HG02759 (cell line): ENCODE measurements at regions not wholly inside any gene's neighbourhood (a gene's known extent, or its start where the extent isn't known, plus 50 kb on each side); places are given as distances from the start of the nearest gene placed in this dataset.

Experiments
- ATAC-seq: cut with Tn5 transposase; IDR thresholded peaks from one replicate; pipeline ENCODE4 v1.9.1; 2021; ENCODE audit warnings: mild to moderate bottlenecking, moderate library complexity; ENCODE audit not compliant: unreplicated experiment

DNA sequence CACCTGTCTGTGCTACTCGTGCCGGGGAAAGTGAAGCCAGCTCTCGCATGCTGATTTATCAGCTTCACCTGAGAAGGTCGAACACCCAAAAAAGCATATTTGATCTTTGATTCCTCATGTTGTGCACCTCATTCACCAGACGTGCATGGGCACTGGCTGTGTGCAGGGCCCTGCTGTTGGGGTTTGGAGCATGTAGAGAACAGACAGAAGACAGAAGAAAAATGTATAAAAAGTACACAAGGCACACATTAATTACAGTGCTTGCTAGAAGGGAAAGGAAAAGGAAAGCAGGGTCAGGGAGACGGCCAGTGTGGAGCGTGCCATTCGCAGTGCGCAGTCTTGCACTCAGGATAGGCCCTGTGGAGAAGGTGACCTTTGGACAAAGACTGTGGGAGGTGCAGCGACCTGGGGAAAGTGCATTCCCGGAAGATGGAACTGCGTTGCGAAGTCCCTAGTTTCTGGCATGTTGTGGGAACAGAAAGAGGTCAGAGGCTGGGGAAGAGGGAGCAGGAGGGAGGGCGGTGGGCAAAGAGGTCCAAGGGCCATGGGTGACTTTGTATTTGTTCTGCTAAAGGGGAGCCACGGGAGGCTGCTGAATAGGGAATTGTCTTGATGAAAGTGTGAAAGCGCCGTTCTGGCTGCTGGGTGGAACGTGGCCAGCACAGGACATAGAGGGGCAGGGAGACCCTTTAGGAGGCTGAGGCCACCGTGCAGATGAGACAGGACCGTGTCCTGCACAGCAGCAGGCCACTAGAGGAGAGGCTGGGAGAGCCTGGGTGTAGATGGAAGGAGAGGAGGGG, 232.8 kb downstream of the GLRX3 start:
- ATAC-seq = no peak

DNA sequence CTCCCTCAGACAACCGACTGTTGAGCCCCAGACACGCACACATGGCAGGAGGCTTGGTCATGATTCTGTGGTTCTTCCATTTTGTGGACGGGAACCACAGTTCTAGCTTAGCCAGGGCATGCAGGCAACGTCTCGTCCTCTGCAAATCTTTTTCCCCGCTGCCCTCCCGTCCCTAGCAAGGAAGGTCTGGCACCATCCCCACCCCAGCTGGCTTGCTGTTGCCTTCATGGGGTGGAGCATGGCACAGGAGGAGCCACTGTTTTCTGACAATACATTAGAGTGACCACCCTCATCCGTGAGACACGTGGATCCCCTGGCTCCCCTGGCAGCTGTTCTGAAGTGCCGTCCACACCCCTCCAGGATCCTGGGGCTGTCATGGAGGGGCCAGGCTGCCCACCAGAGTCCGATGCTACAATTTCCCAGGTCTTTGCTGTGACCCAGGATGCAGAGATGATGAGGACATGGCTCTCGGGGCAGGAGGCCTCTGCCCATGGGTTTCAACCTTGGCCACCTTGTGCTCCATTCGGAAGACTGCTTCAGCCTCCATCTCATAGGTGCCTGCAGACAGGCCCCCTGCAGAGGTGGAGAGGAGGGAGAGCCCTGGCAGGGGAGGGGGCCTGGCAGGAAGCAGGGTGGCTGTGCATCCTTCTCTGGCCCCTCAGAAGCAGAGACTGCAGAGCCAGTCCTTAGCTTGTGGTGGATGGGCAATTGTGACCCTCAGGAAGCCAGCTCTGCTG, 233.6 kb downstream of the GLRX3 start:
- ATAC-seq = no peak

DNA sequence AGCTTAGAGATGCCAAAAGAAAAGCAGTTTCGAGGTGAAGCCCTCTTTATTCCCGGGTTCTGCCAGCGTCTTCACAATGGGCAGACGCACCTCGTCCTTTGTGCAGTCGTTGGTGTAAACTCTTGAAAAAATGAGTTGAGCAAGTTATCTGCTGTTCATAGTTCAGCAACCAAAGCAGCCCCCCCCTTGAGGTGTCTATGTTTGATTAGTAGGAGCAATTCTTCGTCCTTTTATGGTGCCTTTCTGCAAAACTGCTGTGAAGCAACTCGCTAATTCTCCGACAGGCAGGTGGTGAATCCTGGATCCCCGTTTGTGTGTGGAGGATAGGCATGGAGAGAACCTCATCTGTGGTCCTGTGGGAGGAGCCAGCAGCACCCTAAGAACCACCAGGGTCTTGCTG, 234.5 kb downstream of the GLRX3 start:
- ATAC-seq = no peak

DNA sequence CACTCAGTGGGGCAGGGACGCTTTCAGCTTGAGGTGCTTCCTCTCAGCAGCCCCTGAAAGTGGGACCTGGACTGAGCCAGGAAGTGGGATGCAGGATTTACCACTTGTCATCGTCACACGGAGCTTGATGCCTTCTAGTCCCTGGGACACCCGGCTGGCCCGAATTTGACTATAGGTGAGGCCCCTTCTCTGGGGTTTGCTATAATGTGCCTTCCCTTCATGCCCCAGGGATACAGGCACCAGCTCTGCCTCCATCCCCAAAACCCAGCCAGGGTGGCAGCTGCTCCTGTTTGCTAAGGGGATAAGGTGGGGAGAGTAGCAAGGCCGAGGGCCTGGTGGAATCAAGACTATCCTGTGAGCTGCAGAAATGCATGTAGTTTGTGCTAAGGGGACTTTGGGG, 235.0 kb downstream of the GLRX3 start:
- ATAC-seq = no peak

DNA sequence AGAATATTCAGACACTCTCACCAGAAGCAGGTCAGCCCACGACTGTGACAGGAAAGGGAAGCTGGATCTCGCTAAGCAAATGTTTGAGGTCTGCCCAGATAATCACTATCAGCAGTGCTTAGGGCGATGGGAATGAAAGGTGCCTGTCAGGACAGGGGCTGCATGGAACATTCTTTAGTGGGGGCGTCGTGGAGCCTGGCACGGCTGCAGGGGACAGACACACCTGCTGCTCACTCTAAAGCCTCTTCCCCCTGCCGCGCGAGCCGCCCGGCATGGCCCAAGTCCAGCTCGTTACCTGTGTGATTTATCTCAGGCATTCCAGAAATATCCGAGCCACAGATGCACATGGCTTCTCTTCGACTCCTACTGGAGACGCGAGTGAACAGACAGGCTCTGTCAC, 235.5 kb downstream of the GLRX3 start:
- ATAC-seq = no peak

DNA sequence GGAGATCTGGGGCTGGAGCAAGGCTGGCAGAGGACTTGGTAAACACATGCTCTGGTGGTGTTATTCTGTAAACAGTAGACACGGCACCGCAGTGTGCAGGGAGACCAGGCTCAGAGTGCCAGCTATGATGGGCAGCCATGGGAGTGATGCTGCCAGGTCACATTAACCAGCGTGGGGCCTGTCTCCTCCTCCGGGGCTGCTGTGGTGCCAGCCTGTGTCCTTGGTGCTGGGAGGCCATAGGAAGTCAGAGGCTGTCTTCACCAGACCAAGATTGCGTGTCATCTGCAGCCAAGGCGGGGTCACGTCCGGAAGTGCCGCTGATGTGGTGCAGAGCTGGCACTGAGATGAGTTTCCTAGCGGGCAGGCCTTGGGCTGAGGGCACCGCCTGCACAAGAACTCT, 236.0 kb downstream of the GLRX3 start:
- no peak for ATAC-seq

DNA sequence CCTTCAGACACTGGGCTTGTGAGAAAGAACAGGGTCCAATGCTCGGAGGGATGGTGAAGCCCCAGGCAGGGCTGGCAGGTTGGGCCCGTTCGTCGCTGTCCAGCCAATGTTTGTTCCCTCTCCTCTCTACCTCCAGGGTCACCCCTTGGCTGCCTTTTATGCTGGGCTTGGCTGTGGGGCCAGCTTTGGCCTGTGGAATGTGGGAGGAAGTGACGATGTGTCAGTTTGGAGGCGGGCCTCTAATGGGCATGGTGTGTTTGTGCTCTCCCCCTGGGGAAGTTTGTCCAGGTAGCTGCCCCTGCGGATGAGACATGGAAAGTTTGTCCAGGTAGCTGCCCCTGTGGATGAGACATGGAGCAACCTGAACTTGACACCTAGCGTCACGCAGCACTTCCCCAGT, 236.7 kb downstream of the GLRX3 start:
- no peak for ATAC-seq

DNA sequence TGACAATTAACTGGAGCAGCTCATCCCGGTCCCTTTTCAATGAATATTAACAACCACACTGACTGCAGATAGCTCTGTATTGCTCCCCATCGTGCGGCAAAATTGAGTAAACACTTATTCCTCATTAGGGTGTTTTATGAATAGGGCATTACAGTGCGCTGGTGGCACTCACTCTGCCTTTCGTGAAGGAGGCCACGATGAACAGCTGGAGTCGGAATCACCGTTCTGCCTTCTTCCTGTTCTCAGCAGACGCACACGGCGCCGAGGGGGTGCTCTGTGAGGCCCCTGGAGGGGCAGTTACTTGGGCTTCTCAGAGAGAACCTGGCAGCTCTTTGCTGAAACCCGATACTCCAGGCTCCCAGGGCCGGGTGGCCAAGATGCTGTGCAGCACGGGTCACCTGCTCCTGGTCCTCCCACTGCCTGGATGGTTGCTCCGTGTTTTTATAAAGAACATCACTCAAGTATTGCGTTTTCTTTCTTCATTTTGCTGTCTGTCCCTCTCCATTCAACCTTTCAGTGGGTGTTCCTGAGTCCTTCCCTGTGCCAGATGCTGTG, 241.9 kb downstream of the GLRX3 start:
- ATAC-seq = no peak

DNA sequence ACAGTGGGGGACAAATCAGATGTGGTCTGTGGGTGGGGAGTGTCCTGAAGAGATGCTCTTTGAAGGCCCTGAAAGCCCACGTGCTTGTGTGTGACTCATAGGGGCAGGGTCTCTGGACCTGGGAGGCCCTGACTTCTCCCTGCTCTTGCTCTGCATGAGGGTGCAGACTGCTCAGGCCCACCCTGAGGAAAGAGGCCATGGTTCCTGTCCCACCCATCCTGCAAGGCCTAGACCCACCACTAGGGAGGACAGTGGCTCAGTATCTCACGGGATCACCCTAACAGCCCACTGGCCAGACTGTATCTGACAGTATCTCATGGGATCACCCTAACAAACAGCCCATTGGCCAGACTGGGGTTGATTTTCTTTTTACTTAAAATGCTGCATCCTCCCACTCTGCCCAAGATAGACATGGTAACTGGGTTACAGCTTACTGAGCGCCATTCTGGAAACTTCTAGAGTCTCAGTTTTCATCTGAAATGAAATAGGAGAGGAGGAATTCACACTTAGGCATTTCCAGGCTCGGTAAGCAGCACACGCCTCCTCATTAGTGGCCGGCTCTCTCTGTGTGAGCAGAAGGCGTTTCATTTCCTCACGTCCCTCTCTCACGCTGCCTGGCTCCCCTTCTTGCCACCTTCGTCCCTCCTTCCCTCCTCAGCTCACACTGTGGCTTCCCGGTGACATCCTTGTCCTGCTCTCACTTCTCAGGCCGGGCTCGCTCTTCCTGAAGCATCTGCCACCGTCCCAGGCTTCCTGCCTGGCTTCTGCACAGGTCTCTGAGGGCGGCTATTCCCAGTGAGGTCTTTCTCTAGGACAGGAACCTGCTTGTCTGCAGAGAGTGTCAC, 242.6 kb downstream of the GLRX3 start:
- no peak for ATAC-seq

DNA sequence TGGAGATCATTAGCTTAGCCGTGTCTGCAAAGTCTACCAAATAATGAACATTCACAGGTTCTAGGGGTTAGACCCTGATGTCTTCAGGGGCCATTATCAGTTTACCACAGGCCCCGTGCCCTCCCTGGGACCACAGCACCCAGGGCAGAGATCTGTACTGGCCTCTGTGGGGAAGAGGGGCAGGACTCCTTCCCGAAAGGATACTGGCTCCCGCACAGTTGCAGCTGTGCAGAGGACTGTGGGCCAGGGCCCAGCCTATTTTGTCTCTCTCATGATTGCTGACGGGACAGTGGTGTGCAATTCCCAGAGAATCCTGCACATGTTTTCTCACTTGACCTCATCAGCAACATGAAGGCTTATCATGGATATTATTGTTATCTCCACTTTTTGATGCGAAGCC, 243.9 kb downstream of the GLRX3 start:
- no peak for ATAC-seq

DNA sequence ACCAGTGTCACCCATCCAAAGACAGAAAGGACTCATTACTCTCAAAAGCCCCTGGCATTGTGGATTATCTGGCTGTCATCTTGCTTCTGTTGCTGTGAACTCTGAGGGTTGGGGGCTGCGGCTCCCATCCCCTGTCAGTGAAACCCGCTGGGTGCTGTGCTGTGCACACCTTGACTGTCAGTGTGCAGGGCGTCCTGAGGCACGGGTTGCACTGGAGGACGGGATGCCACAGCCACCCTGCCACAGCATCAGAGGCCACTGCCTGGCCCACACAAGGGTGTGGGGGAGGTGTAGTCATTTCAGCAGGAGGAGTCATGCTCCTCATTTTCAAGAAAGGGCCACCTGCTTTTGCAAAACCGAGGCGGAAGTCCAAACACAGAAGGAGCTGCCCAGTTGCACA, 245.8 kb downstream of the GLRX3 start:
- no peak for ATAC-seq

DNA sequence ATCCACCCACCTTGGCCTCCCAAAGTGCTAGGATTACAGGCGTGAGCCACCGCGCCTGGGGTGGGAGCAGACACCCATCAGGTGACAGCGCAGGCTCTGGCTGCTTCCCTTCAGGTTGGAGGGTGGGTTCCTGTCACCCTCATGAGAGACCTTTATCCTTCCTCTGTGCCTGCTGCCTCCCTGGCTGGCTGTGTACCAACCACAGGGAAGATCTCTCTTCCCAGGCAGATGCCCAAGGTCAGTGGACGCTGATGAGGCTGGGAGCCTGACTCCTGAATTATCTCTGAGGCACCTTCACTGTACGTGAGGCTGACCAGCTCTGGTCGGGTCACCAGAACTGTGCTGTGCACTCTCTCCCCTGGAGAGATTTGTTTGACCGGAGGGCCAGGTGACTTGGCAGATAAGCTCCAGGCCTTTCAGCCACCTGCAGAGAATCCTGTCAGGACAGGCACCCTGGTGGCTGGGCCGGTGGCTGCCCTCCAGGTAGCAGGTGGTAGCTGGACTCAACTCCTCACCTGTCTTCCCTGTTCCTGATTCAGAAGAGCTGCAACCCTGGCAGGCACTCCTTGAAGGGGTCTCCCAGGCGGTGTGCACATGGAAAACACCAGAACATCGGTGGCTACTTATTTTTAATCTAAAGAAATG, 251.9 kb downstream of the GLRX3 start:
- ATAC-seq = no peak

DNA sequence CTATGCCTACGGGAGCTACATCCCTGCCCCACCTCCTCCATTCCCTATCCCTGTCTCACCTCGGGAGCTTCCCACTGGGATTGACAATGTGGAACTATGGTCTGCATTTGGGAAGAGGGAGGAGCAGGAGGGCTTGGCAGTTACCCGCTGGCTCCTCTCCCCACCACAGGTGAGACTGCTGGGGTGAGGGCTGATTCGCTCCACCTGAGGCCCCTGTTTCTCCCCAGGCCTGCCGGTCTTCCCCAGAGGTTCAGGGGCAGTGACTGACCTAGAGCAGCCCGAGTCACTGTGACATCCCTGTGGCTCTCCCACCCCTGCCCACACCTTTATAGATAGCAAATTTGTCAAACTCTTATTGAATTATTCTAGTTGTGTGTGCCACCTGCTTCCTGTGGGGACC, 252.6 kb downstream of the GLRX3 start:
- ATAC-seq = no peak

DNA sequence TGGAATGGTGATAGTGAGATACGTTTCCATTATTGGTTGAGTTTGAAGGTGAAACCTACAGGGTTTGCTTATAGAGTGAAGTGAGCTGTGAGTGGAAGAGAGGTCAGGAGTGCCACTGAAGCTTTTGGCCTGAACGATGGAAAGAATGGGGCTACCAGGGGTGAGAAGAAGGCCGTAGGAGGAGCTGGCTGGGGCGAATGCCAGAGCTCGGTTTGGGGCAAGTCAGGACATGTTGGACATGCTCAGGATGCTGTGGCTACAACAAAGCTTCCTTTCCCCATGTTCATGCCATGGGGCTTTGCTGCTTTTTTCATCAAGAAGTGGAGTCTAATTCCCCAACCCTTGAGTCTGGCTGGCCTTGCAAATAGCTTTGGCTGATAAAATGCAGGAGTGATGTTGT, 253.7 kb downstream of the GLRX3 start:
- no peak for ATAC-seq

DNA sequence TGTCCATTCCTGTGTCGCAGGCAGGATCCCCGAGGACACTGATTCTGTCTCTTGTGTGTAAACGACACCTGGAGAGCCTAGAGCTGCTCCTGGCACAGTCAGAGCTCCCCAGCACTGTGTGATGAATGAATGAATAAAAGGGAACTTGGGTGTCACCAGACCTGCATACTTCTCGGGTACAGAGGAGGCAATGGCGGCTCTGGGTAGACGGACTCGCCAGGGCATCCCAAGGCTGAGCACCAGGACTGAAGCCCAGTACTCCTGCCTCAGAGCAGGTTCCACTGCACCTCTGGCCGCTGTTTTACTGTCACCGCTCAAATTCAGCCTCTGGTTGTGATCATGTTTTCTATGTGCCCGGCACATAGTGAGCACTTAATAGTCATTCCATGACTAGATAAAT, 255.8 kb downstream of the GLRX3 start:
- no peak for ATAC-seq

DNA sequence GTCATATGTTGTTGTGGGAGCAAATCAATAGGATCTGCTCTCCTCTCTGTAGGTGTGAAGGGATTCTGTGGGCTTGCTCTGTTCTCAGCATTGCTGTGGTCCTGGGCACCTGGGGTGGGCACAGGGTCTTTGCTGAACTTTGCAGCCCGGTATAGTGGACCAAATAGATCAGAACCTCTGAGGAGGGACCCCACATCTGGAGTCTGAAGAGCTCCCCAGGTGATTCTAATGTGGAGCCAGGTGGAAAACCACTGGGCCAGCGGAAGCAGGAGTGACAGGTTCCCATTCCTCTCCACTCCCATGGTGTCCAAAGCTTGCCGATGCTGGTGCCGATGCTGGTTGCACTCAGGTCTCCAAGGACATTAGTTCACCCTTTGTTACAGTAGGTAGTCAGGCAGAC, 257.2 kb downstream of the GLRX3 start:
- no peak for ATAC-seq

DNA sequence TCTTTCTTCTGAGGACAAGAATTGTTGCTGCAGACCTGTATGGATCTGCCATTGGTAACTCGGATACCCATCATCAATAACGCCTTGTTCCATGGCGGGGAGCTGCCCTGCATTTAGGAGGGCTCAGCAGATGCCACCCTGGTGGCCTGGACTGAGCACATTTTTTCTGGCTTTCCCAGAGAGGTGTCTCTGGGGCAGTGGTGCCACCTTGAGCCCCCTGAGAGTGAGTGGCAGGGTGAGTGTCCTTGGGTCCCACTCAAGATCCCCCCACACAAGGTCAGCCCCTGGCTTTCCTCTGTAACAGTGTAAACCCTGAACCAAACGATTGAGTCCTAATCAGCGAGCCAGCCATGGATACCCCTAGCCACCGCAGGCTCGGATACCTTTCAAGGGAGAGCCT, 258.6 kb downstream of the GLRX3 start:
- no peak for ATAC-seq

DNA sequence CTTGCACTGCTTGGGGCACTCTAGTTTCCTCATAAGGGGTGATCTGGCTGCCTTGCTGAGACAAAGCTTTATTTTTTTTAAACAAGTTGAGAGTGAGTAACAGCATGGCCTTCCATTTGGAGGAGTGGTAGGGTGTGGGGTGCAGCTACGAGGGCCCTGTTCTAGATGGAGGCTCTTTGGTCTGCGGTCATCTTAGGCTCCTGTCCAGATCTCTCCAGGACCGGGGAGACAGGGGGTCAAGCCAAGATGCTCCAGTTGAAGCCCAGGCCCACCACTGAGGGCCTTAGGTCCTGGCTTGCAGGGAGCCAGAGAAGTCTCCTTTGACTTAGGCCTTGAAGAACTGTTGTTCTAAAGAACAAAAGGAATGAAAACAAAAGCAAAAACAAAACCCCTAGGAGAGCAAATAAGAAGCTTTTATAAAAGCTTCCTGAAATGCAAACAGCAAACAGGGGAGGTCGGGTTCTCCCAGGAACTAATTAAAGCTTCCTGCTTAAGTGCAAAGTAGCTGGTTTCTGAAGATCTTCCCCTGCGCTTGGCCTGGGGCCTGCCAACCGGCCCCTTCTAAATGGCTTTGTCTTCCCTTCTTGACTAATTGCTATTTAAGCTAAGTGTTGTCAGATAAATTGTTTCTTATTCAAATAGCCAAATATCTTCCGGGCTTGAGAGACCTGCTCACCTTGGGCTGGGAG, 259.2 kb downstream of the GLRX3 start:
- no peak for ATAC-seq

DNA sequence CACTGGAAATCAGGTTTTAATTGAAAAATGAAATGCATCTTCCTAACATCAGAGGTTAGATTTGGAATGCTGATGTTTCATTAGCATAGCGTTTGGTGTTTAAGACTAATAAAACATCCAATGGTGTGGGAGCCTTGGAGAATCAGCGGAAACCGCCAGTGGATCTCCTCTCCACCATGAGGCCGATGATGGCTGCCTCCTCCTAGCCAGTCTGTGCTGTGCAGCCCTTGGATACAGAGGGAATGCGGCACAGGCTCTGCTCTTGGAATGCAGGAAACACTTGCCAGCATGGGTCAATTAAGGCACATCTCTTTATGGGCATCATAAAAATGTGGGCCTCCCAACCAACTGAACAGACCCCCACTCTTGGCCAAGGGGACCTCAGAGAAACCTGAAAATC, 259.9 kb downstream of the GLRX3 start:
- ATAC-seq = no peak
